Kidney epithelial cell (primary cell): ENCODE measurements at regions not wholly inside any gene's neighbourhood (a gene's known extent, or its start where the extent isn't known, plus 50 kb on each side); places are given as distances from the start of the nearest gene placed in this dataset.

ENCODE experiments used
- DNase-seq: peaks from one replicate; pipeline ENCODE4 v3.0.0-alpha.2; 2010; ENCODE audit warnings: low read depth
- H3K27me3 ChIP-seq: 2 replicates; pipeline ENCODE4 v1.6.0; 2011; ENCODE audit warnings: low read length; ENCODE audit not compliant: control insufficient read depth, insufficient read depth
- H3K36me3 ChIP-seq: 2 replicates; pipeline ENCODE4 v1.5.1; 2011; ENCODE audit warnings: low read length; ENCODE audit not compliant: control insufficient read depth, insufficient read depth
- H3K4me3 ChIP-seq: 2 replicates; pipeline ENCODE4 v1.5.1; 2011; ENCODE audit warnings: low read depth, mild to moderate bottlenecking, control low read depth, low read length
- TF ChIP-seq, protein P1 (sequence below): IDR thresholded peaks from 2 replicates; pipeline ENCODE4 v1.5.1; 2011; ENCODE audit warnings: mild to moderate bottlenecking, moderate library complexity, low read length, control low read depth, inconsistent platforms; ENCODE audit not compliant: insufficient read depth, poor library complexity, severe bottlenecking

DNA sequence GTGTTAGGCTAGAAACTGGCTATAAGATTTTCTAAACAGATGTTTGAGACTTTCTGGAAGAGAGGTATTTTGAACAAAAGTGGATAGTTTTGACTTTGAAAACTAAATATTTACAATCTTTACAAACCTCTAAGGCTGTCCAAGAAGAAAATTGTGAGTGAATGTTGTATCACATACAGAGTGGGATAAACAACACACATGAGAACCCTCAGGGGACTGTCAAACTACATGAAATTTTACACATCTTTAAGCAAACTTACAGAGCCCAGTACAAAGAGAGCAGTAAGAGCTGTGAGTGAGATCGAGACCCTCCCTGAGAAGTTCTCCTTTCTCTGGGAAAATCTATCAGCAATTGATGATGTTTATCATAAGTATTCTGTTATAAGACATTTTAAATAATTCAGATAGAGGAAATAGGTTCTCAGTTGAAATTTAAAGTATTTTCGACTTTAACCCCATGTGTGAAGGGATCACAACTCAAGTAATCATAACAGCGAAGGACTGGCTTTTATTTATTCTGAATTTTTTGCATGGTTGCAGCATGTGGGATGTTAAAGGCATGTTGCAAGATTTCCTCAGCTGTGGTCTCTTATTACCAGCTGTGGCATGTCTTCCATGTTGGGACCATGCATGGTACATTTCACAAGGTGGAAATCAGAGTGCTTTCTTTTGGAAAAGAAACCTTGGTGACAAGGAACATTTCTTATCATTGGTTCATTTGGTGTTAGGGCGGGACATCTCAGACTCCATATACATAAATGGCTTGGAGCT lies 264.0 kb upstream of the PRICKLE1 start:
- no peak for DNase-seq
- TF ChIP-seq, protein P1, sequence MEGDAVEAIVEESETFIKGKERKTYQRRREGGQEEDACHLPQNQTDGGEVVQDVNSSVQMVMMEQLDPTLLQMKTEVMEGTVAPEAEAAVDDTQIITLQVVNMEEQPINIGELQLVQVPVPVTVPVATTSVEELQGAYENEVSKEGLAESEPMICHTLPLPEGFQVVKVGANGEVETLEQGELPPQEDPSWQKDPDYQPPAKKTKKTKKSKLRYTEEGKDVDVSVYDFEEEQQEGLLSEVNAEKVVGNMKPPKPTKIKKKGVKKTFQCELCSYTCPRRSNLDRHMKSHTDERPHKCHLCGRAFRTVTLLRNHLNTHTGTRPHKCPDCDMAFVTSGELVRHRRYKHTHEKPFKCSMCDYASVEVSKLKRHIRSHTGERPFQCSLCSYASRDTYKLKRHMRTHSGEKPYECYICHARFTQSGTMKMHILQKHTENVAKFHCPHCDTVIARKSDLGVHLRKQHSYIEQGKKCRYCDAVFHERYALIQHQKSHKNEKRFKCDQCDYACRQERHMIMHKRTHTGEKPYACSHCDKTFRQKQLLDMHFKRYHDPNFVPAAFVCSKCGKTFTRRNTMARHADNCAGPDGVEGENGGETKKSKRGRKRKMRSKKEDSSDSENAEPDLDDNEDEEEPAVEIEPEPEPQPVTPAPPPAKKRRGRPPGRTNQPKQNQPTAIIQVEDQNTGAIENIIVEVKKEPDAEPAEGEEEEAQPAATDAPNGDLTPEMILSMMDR, result no peak

DNA sequence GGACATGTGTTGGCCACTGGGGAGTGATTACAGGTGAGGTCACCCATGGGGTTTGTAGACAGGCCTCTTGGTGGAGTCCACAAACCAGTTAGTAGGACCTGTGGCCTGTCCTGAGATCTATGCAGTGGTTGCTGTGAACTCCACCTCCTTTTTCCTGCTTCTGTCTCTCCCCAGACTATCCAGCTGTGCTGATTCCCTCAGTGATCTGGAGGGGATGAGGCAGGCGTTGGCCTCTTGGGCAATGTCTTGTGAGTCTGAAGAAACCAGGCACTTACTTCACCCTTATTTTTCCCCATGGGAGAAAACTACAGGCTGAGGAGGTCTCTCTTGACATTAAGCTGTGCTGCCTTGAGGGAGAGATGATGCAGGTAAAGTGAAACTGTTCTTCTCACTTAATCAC lies 257.2 kb upstream of the PRICKLE1 start:
- no peaks in the 10 kb centered on the region for H3K36me3 ChIP-seq
- TF ChIP-seq, protein P1, result no peak
- DNase-seq, result no peak

More for the DNA sequence above, 264.0 kb upstream of the PRICKLE1 start:
- Histone ChIP-seq H3K27me3 (no peaks in the 10 kb centered on the region), H3K4me3 (no peak overlapping the region), H3K36me3 (no peaks in the 10 kb centered on the region)

DNA sequence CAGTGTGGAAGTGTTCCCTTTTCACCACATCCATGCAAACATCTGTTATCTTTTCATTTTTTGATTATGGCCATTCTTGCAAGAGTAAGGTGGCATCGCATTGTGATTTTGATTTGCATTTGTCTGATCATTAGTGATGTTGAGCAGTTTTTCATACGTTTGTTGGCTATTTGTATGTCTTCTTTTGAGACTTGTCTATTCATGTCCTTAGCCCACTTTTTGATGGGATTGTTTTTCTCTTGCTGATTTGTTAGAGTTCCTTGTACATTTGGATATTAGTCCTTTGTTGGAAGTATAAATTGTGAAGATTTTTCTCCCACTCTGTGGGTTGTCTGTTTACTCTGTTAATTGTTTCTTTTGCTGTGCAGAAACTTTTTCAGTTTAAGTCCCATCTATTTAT lies 244.5 kb upstream of the PRICKLE1 start:
- H3K27me3 ChIP-seq, result no peaks in the 10 kb centered on the region
- no peaks in the 10 kb centered on the region for H3K36me3 ChIP-seq
- H3K4me3 ChIP-seq, result no peak overlapping the region
- TF ChIP-seq, protein P1, result no peak
- DNase-seq, result no peak

More for the DNA sequence above, 257.2 kb upstream of the PRICKLE1 start:
- no peak overlapping the region for H3K4me3 ChIP-seq
- no peaks in the 10 kb centered on the region for H3K27me3 ChIP-seq

DNA sequence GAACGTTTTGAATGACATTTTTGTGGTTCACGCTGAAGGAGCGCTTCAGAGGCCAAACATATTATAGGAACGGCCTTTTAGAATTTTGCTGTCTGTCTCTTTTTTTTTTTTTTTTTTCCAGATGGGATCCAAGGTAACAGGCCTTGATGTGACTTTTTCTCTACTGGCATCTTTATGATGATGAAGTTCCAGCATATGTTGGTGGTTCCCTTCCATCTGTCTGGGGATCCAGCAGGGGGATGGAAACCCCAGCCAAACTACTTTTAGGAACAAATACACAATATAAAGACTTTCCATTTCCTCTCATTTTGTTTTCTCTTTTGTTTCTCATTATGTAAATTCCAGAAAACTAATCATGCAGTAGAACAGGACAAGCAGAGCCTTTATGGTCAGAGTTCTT lies 239.3 kb upstream of the PRICKLE1 start:
- Histone ChIP-seq H3K36me3 (no peaks in the 10 kb centered on the region), H3K27me3 (no peaks in the 10 kb centered on the region), H3K4me3 (no peak overlapping the region)
- TF ChIP-seq, protein P1, result no peak
- DNase-seq, result no peak

DNA sequence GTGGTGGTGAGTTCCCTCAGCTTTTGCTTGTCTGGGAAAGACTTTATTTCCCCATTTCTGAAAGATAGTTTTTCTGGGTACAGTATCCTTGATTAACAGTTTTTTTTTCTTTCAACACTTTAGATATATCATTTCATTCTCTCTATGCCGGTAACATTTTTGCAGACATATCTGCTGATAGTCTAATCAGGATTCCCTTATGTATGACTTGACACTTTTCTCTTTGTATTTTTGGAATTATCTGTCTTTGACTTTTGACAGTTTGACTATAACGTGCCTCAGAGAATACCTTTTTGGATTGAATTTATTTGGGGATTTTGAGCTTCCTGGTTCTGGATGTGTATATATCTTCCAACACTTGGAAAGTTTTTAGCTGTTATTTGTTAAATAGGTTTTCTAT lies 234.8 kb upstream of the PRICKLE1 start:
- Histone ChIP-seq H3K36me3 (no peaks in the 10 kb centered on the region), H3K27me3 (no peaks in the 10 kb centered on the region), H3K4me3 (no peak overlapping the region)
- TF ChIP-seq, protein P1, result no peak
- no peak for DNase-seq

DNA sequence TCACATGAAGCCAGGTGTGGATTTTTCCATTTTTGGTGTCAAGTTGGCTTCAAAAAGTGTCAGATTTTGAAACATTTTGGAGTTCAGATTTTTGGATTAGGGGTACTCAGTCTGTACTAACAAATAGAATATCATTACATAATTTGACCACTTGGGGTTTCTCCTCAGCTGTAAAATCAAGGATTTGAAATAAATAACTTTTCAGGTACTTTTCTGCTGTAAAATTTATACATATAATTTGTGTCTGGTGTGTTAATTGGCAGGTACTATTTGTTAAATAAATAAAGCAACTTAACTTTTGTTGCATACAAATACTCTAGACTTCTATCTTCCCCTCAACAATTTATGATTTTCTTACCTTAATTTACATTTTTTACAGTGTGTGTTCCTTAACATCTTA lies 234.1 kb upstream of the PRICKLE1 start:
- Histone ChIP-seq H3K36me3 (no peaks in the 10 kb centered on the region), H3K4me3 (no peak overlapping the region), H3K27me3 (no peaks in the 10 kb centered on the region)
- DNase-seq, result no peak
- TF ChIP-seq, protein P1, result no peak
